ENCODE measurements at regions not wholly inside any gene's neighbourhood (a gene's known extent, or its start where the extent isn't known, plus 50 kb on each side); places are given as distances from the start of the nearest gene placed in this dataset.

DNA sequence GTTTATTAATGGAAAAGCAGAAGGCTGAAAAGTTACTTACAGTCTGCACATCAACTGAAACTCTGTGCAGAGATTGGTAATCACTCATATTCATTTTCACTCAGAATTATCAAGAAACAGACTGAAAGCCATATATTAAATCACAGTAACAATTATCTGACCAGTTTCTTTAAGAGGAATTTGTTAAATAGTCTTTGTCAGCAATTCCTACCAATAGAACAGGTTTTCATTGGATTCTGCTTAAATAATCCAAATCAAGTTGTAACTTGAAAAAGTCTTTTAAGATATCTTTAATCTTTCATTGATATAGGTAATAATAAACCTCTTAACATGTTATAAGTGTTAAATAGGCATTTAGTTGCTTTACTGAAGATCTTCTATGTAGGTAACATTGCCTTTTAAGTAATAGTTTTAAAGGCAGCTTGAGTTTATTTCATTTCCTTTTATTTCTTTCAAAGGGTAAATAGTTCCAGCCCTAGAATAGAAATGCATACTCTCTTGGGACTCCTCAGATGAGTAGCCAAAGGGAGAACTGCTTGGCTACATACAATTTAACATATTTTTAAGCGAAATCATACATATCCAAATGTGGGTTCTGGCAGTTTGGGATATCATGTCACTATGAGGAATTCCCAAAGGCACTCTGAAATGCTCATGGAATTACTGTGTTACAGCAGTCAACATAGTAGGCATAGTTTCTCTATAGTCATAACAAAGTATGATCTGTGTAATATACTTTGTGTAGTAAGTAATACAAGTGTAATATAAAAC, 326.0 kb upstream of the SPRY2 start:
- H3K4me3 ChIP-seq: no peak overlapping the region
- TF ChIP-seq CTCF (IDR thresholded peaks at IDR 0.05): no peak

DNA sequence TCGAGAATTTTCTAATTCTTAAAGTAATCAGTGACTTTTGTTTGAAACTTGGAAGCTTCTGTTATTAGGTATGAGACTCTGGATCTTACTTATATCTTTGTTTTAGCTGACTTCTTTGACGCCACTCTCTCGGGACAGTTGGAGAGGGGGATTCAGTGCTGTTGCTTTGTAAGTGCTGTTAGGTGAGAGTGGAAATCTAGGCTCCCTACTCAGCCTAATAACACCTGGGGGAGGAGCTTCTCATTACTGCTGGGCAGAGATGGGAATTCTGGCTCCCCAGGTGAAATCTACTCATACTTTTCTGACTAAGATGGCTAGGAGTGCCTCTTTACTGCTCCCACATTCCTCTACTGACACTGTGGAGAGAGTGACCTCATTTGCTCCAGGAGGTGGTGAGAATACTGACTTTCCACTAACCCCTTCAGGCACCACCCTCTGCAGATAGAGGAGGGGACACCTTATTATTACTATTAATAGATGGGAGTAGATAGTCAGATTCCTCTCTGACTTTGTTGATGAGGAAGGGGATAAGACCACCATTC, 324.9 kb upstream of the SPRY2 start:
- TF ChIP-seq CTCF (IDR thresholded peaks at IDR 0.05): no peak
- H3K27ac ChIP-seq: no peak overlapping the region
- DNase-seq: no peak
- H3K4me3 ChIP-seq: no peak overlapping the region
- no peaks in the 10 kb centered on the region for H3K4me1 ChIP-seq
- intact Hi-C loops (cut with DNase I): no loop called here
- no peak overlapping the region for H3K9ac ChIP-seq (ENCODE audit: low read depth in 2 of 2, low read length in 2 of 2)
- no peaks in the 10 kb centered on the region for H3K36me3 ChIP-seq
- no peaks in the 10 kb centered on the region for H3K27me3 ChIP-seq
- H3K9me3 ChIP-seq: no peaks in the 10 kb centered on the region

More for the DNA sequence above, 326.0 kb upstream of the SPRY2 start:
- Histone ChIP-seq H3K4me1 (no peaks in the 10 kb centered on the region), H3K9ac (ENCODE audit: low read depth in 2 of 2, low read length in 2 of 2) (no peak overlapping the region), H3K27me3 (no peaks in the 10 kb centered on the region), H3K27ac (no peak overlapping the region), H3K9me3 (no peaks in the 10 kb centered on the region), H3K36me3 (no peaks in the 10 kb centered on the region)
- DNase-seq: no peak
- intact Hi-C loops (cut with DNase I): no loop called here

GRCh38 chr13:80664950-80665349, 324.0 kb upstream of the SPRY2 start:
- DNase-seq: no peak
- H3K4me1 ChIP-seq: no peaks in the 10 kb centered on the region
- no peaks in the 10 kb centered on the region for H3K9me3 ChIP-seq
- no peak overlapping the region for H3K4me3 ChIP-seq
- H3K27ac ChIP-seq: no peak overlapping the region
- TF ChIP-seq CTCF (IDR thresholded peaks at IDR 0.05): no peak
- no peak overlapping the region for H3K9ac ChIP-seq (ENCODE audit: low read depth in 2 of 2, low read length in 2 of 2)
- intact Hi-C loops (cut with DNase I): no loop called here
- H3K36me3 ChIP-seq: no peaks in the 10 kb centered on the region
- H3K27me3 ChIP-seq: no peaks in the 10 kb centered on the region

DNA sequence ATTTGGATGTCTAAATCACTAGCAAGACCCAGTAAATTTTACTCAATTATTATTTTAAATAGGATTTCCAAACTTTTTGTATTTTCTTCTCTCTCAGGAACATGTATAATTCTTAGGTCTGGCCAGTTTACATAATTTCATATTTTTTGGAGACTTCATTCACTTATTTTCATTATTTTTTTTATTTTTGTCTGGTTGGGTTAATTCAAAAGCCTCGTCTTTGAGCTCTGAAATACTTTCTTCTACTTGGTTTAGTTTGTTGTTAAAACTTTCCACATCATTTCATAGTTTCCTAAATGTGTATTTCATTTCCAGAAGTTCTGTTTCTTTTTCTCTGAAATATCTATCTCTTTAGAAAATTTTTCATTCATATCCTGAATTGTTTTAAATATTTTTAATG, 322.9 kb upstream of the SPRY2 start:
- H3K27me3 ChIP-seq: no peaks in the 10 kb centered on the region
- no peak overlapping the region for H3K9ac ChIP-seq (ENCODE audit: low read depth in 2 of 2, low read length in 2 of 2)
- H3K4me3 ChIP-seq: no peak overlapping the region
- no peak overlapping the region for H3K27ac ChIP-seq
- no peak for TF ChIP-seq CTCF (IDR thresholded peaks at IDR 0.05)
- intact Hi-C loops (cut with DNase I): no loop called here
- H3K36me3 ChIP-seq: no peaks in the 10 kb centered on the region
- no peaks in the 10 kb centered on the region for H3K4me1 ChIP-seq
- no peak for DNase-seq
- no peaks in the 10 kb centered on the region for H3K9me3 ChIP-seq

- intact Hi-C loops (cut with DNase I): no loop called here
Observed at GRCh38 chr13:80658705-80659104, 317.8 kb upstream of the SPRY2 start.

More at GRCh38 chr13:80658705-80659104, 317.8 kb upstream of the SPRY2 start:
- Histone ChIP-seq H3K9me3 (no peaks in the 10 kb centered on the region), H3K4me3 (no peak overlapping the region), H3K4me1 (no peaks in the 10 kb centered on the region), H3K36me3 (no peaks in the 10 kb centered on the region), H3K27me3 (no peaks in the 10 kb centered on the region), H3K27ac (no peak overlapping the region), H3K9ac (ENCODE audit: low read depth in 2 of 2, low read length in 2 of 2) (no peak overlapping the region)
- DNase-seq: no peak
- no peak for TF ChIP-seq CTCF (IDR thresholded peaks at IDR 0.05)

Measured in colonic mucosa (tissue), 4 donors.